ENCODE measurements at regions not wholly inside any gene's neighbourhood (a gene's known extent, or its start where the extent isn't known, plus 50 kb on each side); places are given as distances from the start of the nearest gene placed in this dataset.

- TF ChIP-seq POLR2A (IDR thresholded peaks at IDR 0.05; ENCODE audit: low read length) (no peak), GATA1 (IDR thresholded peaks at IDR 0.05; ENCODE audit: low read depth, low read length) (no peak)
Measured at GRCh38 chr10:129375171-129375570, 91.9 kb upstream of the MGMT start.

All from erythroblast (primary cell).